K562 (cell line): ENCODE measurements at regions not wholly inside any gene's neighbourhood (a gene's known extent, or its start where the extent isn't known, plus 50 kb on each side); places are given as distances from the start of the nearest gene placed in this dataset.

Experiments used
- ATAC-seq: fragments of 200-7000 bp; cut with Tn5 transposase; 3 replicates; pipeline ENCODE4 v1.9.1; 2020; ENCODE audit warnings: moderate library complexity
- BruUV-seq: library from RNA; stranded (reverse); fragments of 400-500 nt; replicated peaks from 2 replicates; lab custom pipeline; 2021; lab: Mats Ljungman, UMichigan
- CTCF ChIA-PET: fragments of 300-600 bp; formaldehyde crosslinking; extraction: SDS; loops from one replicate; lab custom pipeline; 2021; ENCODE audit warnings: low intra/inter-chr PET ratio; lab: Yijun Ruan, JAX
- POLR2A ChIA-PET: fragments of 300-600, 350-650 bp; sonication (Branson Sonifier 250); formaldehyde crosslinking; extraction: SDS; loops from one replicate; lab custom pipeline; 2021; ENCODE audit warnings: antibody characterized with exemption, inconsistent platforms; lab: Yijun Ruan, JAX
- DNase-seq, 4 experiments: peaks; one replicate each; pipeline versions ENCODE4 v3.0.0 to v3.0.0-alpha.2; 2011 to 2018; ENCODE audit warnings: low spot score in 3 of 4, mixed read lengths in 3 of 4; ENCODE audit errors: extremely low read depth in 1 of 4
- FAIRE-seq: peaks from 2 replicates; lab custom pipeline; 2011; peaks lifted over from hg19 to GRCh38; lab: Jason Lieb, UNC
- H2AFZ ChIP-seq: 2 replicates; pipeline ENCODE4 v1.6.0; 2011; ENCODE audit warnings: low read depth, low read length, control low read depth, inconsistent platforms
- H3K27ac ChIP-seq: fragments of 200-600 bp; 3 replicates; pipeline ENCODE4 v1.8.0; 2011; ENCODE audit warnings: low read depth, mild to moderate bottlenecking, control low read depth, inconsistent platforms, low read length, moderate library complexity, mixed read lengths; ENCODE audit errors: extremely low read depth
- H3K27me3 ChIP-seq, 2 experiments: fragments of 300-600 bp in 1 of 2; 2 replicates in 1 of 2; 3 replicates in 1 of 2; pipeline versions ENCODE4 v1.6.0 to v1.8.0; 2011; ENCODE audit warnings: inconsistent platforms in 2 of 2, low read length in 2 of 2, mild to moderate bottlenecking in 1 of 2, mixed read lengths in 1 of 2, moderate library complexity in 1 of 2; ENCODE audit not compliant: control insufficient read depth in 2 of 2, insufficient read depth in 2 of 2
- H3K36me3 ChIP-seq: fragments of 300-600 bp; 3 replicates; pipeline ENCODE4 v1.8.0; 2011; ENCODE audit warnings: mild to moderate bottlenecking, low read length, inconsistent platforms; ENCODE audit not compliant: control insufficient read depth, insufficient read depth
- H3K4me1 ChIP-seq, 2 experiments: fragments of 200-600 bp in 1 of 2; replicated peaks in 1 of 2; 2 replicates in 1 of 2; 3 replicates in 1 of 2; pipeline versions ENCODE4 v1.5.1 to v1.8.0; 2011; ENCODE audit warnings: inconsistent platforms in 2 of 2, low read length in 2 of 2, mild to moderate bottlenecking in 1 of 2, mixed read lengths in 1 of 2, moderate library complexity in 1 of 2; ENCODE audit not compliant: control insufficient read depth in 2 of 2, insufficient read depth in 2 of 2
- H3K4me2 ChIP-seq: 2 replicates; pipeline ENCODE4 v1.6.1; 2011; ENCODE audit warnings: low read length, control low read depth, inconsistent platforms, mixed read lengths; ENCODE audit not compliant: insufficient read depth
- H3K4me3 ChIP-seq: fragments of 200-600 bp; sonication (generic), shearing (Covaris generic); 2 replicates; pipeline ENCODE4 v1.5.1; 2016; ENCODE audit warnings: control low read depth, inconsistent platforms
- H3K79me2 ChIP-seq: fragments of 200-600 bp; 3 replicates; pipeline ENCODE4 v1.8.0; 2011; ENCODE audit warnings: low read length, inconsistent platforms; ENCODE audit not compliant: control insufficient read depth, insufficient read depth
- H3K9ac ChIP-seq, 2 experiments: 2 replicates each; pipeline versions ENCODE4 v1.6.0 to v1.6.1; 2011; ENCODE audit warnings: low read depth in 2 of 2, low read length in 2 of 2, control low read depth in 1 of 2, inconsistent platforms in 1 of 2, mild to moderate bottlenecking in 1 of 2, mixed read lengths in 1 of 2; ENCODE audit not compliant: insufficient read depth in 1 of 2
- H3K9me1 ChIP-seq: one replicate; pipeline ENCODE4 v1.6.0; 2011; ENCODE audit warnings: inconsistent platforms, mild to moderate bottlenecking, low read length, moderate library complexity; ENCODE audit not compliant: control insufficient read depth, insufficient read depth
- H3K9me3 ChIP-seq: replicated peaks from 2 replicates; pipeline ENCODE4 v1.5.1; 2011; ENCODE audit warnings: low read depth, low read length, inconsistent platforms; ENCODE audit not compliant: control insufficient read depth, insufficient read depth
- H4K20me1 ChIP-seq: replicated peaks from 2 replicates; pipeline ENCODE4 v1.6.1; 2011; ENCODE audit warnings: low read length, inconsistent platforms, mixed read lengths; ENCODE audit not compliant: control insufficient read depth, insufficient read depth
- CEBPB ChIP-seq: fragments of 450-650 bp; IDR thresholded peaks from 2 replicates; pipeline ENCODE4 v1.6.1; 2016; ENCODE audit warnings: missing genetic modification characterization, missing compliant biosample characterization
- CHD2 ChIP-seq: IDR thresholded peaks from 2 replicates; pipeline ENCODE4 v1.6.1; 2011; ENCODE audit warnings: low read depth, low read length
- FOSL1 ChIP-seq: fragments of 200-800 bp; sonication (Bioruptor generic); conservative IDR thresholded peaks from 2 replicates; pipeline ENCODE4 v1.6.1; 2016; ENCODE audit warnings: missing genetic modification characterization, missing compliant biosample characterization
- JUND ChIP-seq, 2 experiments: IDR thresholded peaks; 2 replicates in 1 of 2; 3 replicates in 1 of 2; pipeline ENCODE4 v1.6.1; 2011; ENCODE audit warnings: borderline replicate concordance in 2 of 2, low read depth in 2 of 2, low read length in 2 of 2, improper control_type of control experiment in 1 of 2, missing biosample characterization in 1 of 2, missing genetic modification characterization in 1 of 2, missing genetic modification reagents in 1 of 2
- MAZ ChIP-seq, 2 experiments: fragments of 450-650 bp in 1 of 2; sonication (generic) in 1 of 2; formaldehyde crosslinking; IDR thresholded peaks in 1 of 2; conservative IDR thresholded peaks in 1 of 2; 2 replicates each; pipeline versions ENCODE4 v1.4.0 to v1.5.0; 2020; ENCODE audit warnings: mild to moderate bottlenecking in 1 of 2, missing genetic modification reagents in 1 of 2
- PHB ChIP-seq: fragments of 250-450 bp; sonication (Bioruptor Pico); IDR thresholded peaks from 2 replicates; pipeline ENCODE4 v1.5.0; 2021
- POLR2B ChIP-seq: fragments of 450-650 bp; IDR thresholded peaks from 2 replicates; pipeline ENCODE4 v1.6.1; 2018; ENCODE audit warnings: low read depth; ENCODE audit not compliant: partially characterized antibody
- SP1 ChIP-seq: sonication (generic); formaldehyde crosslinking; IDR thresholded peaks from 2 replicates; pipeline ENCODE4 v1.8.1; 2022; ENCODE audit warnings: mild to moderate bottlenecking, missing genetic modification reagents
- TAF7 ChIP-seq: fragments of 450-650 bp; IDR thresholded peaks from 2 replicates; pipeline ENCODE4 v1.6.1; 2016; ENCODE audit warnings: missing genetic modification characterization, missing compliant biosample characterization
- TRIM24 ChIP-seq, 2 experiments: fragments of 450-650 bp; IDR thresholded peaks; 2 replicates each; pipeline ENCODE4 v1.6.1; 2016
- WGBS: fragments of 100-300 bp; shearing (Covaris generic); methylation state at CpG from one replicate; pipeline ENCODE4 v1.1.6; 2016; ENCODE audit warnings: low coverage, mixed read lengths; ENCODE audit not compliant: insufficient coverage; ENCODE audit errors: missing lambda C conversion rate; 5-methylcytosine and 5-hydroxymethylcytosine counted together
- in situ Hi-C: fragments of 300-500 bp; cut with MboI; formaldehyde crosslinking; loops from 4 replicates; pipeline ENCODE4 v1.15.0; 2018; ENCODE audit warnings: inconsistent platforms, mixed read lengths
- intact Hi-C: fragments of 100-400 bp; cut with micrococcal nuclease; formaldehyde crosslinking; loops from 2 replicates; pipeline ENCODE4 v1.14.2; 2022
- TF ChIP-seq, protein P1 (sequence below): fragments of 450-650 bp; IDR thresholded peaks from 2 replicates; pipeline ENCODE4 v1.6.1; 2018; ENCODE audit not compliant: partially characterized antibody

DNA sequence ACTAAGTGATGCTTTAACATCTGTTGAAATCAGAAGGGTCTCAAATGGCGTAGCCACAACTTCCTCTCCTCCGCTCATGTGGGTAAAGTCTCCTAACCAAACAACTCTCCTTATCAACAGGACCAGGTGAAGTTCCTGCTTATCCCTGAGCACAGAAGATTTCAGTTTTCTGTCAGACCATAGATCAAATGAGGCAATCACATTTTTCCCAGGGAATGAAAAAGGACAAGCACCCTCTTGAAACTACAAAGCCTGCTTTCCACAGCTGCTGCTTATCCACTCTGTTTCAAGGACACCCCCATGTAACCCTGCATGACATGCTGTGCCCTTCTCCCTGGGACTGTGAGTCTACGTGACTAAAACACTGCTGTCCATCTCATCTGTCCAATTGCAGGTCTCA lies 788.3 kb upstream of the SLITRK5 start (continued):
- TF ChIP-seq TAF7 (tag) (no peak), SP1 (peak; percentile 39; the same call in 1 of the 2 replicates), TRIM24 (IDR thresholded peaks at IDR 0.05) (0 out of 4 replicates have a peak, but pooled peaks of 1 of the 2 experiments have one; percentile 23), CEBPB (tag) (peak; percentile 51), PHB (CRISPR knock-in tag) (no peak), POLR2B (no peak), MAZ (CRISPR knock-in tag; conservative IDR thresholded peaks at IDR 0.05 in 1 of 2, IDR thresholded peaks at IDR 0.05 in 1 of 2) (peak in 1 of 2 experiments; percentile 48; a peak in 1 of 4 replicates)
- TF ChIP-seq, protein P1, sequence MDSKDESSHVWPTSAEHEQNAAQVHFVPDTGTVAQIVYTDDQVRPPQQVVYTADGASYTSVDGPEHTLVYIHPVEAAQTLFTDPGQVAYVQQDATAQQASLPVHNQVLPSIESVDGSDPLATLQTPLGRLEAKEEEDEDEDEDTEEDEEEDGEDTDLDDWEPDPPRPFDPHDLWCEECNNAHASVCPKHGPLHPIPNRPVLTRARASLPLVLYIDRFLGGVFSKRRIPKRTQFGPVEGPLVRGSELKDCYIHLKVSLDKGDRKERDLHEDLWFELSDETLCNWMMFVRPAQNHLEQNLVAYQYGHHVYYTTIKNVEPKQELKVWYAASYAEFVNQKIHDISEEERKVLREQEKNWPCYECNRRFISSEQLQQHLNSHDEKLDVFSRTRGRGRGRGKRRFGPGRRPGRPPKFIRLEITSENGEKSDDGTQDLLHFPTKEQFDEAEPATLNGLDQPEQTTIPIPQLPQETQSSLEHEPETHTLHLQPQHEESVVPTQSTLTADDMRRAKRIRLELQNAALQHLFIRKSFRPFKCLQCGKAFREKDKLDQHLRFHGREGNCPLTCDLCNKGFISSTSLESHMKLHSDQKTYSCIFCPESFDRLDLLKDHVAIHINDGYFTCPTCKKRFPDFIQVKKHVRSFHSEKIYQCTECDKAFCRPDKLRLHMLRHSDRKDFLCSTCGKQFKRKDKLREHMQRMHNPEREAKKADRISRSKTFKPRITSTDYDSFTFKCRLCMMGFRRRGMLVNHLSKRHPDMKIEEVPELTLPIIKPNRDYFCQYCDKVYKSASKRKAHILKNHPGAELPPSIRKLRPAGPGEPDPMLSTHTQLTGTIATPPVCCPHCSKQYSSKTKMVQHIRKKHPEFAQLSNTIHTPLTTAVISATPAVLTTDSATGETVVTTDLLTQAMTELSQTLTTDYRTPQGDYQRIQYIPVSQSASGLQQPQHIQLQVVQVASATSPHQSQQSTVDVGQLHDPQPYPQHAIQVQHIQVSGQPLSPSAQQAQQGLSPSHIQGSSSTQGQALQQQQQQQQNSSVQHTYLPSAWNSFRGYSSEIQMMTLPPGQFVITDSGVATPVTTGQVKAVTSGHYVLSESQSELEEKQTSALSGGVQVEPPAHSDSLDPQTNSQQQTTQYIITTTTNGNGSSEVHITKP = peak; percentile 35
- TF ChIP-seq, all 486 proteins: peak for 32

DNA sequence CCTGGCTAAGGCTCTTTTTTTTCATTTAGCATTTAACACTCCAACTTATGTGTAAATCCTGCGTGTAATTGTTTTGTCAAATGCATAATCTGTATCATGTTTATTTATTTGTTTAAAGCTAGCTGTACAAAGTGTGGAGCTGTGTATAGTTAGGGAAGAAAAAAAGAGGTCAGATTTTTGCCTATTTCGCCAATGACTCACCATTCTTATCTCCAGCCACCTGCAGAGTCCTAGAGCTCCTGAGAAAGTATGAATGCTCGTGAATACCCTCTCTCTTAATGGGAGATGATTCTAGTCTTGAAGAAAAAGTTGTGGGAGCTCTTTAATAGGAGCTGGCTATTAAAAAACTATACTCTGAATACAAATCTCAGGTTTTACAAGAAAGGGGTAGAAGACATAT lies 778.8 kb upstream of the SLITRK5 start:
- no TSS peak for BruUV-seq
- no peak for ATAC-seq
- H3K9ac ChIP-seq = no peak overlapping the region
- in situ Hi-C loops = no loop called here
- no peaks in the 10 kb centered on the region for H4K20me1 ChIP-seq
- H3K27ac ChIP-seq = no peak overlapping the region
- POLR2A ChIA-PET = no interaction called here
- no peaks in the 10 kb centered on the region for H3K79me2 ChIP-seq
- intact Hi-C loops = no loop called here
- H2AFZ ChIP-seq = no peak overlapping the region
- WGBS = 0% methylated on average over 3 of the region's 3 CpGs
- TF ChIP-seq FOSL1 = peak; percentile 78
- peak; percentile 52; the same call in 1 of the 2 replicates for TF ChIP-seq JUND (IDR thresholded peaks at IDR 0.05; ENCODE audit: borderline replicate concordance, low read depth, low read length)
- no peak for TF ChIP-seq JUND (tag; IDR thresholded peaks at IDR 0.05; ENCODE audit: borderline replicate concordance, low read depth, low read length)
- TF ChIP-seq CHD2 = no peak
- TF ChIP-seq, all 486 proteins: peak for 2
- Histone ChIP-seq H3K4me1 (no peaks in the 10 kb centered on the region), H3K36me3 (no peaks in the 10 kb centered on the region), H3K27me3 (no peaks in the 10 kb centered on the region), H3K4me2 (no peak overlapping the region), H3K9me3 (no peaks in the 10 kb centered on the region), H3K4me3 (no peak overlapping the region), H3K9me1 (no peaks in the 10 kb centered on the region)
- CTCF ChIA-PET = no interaction called here
- DNase-seq (peak in 1 of 4 experiments; percentile 11), FAIRE-seq (no peak)
